H9 (cell line): ENCODE measurements at regions not wholly inside any gene's neighbourhood (a gene's known extent, or its start where the extent isn't known, plus 50 kb on each side); places are given as distances from the start of the nearest gene placed in this dataset.

Source experiments
- DNase-seq: peaks from one replicate; pipeline ENCODE4 v3.0.0-alpha.2; 2017
- H2AFZ ChIP-seq: one replicate; pipeline ENCODE4 v1.6.1; 2013; ENCODE audit warnings: mild to moderate bottlenecking, low read length, control low read depth, moderate library complexity
- H2AK5ac ChIP-seq: 2 replicates; pipeline ENCODE4 v1.6.1; 2013; ENCODE audit warnings: low read length, control low read depth, mixed read lengths; ENCODE audit not compliant: insufficient read length
- H2BK120ac ChIP-seq: one replicate; pipeline ENCODE4 v1.6.1; 2013; ENCODE audit warnings: low read depth, mild to moderate bottlenecking, low read length, control low read depth, inconsistent platforms; ENCODE audit not compliant: poor library complexity, severe bottlenecking
- H2BK12ac ChIP-seq: 2 replicates; pipeline ENCODE4 v1.6.1; 2013; ENCODE audit warnings: low read length, control low read depth, mixed read lengths, low read depth; ENCODE audit not compliant: insufficient read length
- H2BK15ac ChIP-seq: 2 replicates; pipeline ENCODE4 v1.6.1; 2013; ENCODE audit warnings: low read depth, low read length, control low read depth
- H2BK20ac ChIP-seq: one replicate; pipeline ENCODE4 v1.6.1; 2013; ENCODE audit warnings: low read depth, mild to moderate bottlenecking, low read length, control low read depth, inconsistent platforms; ENCODE audit not compliant: poor library complexity, severe bottlenecking
- H2BK5ac ChIP-seq: 2 replicates; pipeline ENCODE4 v1.6.1; 2013; ENCODE audit warnings: low read length, control low read depth, mixed read lengths; ENCODE audit not compliant: insufficient read length
- H3K14ac ChIP-seq: 2 replicates; pipeline ENCODE4 v1.6.1; 2013; ENCODE audit warnings: low read length, control low read depth; ENCODE audit not compliant: insufficient read depth
- H3K18ac ChIP-seq: 2 replicates; pipeline ENCODE4 v1.6.1; 2013; ENCODE audit warnings: low read depth, mild to moderate bottlenecking, mixed read lengths, low read length, control low read depth; ENCODE audit not compliant: insufficient read length
- H3K23ac ChIP-seq: 2 replicates; pipeline ENCODE4 v1.6.1; 2013; ENCODE audit warnings: low read length, control low read depth, mixed read lengths, low read depth; ENCODE audit not compliant: insufficient read length
- H3K23me2 ChIP-seq: 2 replicates; pipeline ENCODE4 v1.6.1; 2013; ENCODE audit warnings: low read depth, mild to moderate bottlenecking, mixed read lengths, low read length, control low read depth; ENCODE audit not compliant: insufficient read length, poor library complexity, severe bottlenecking
- H3K27ac ChIP-seq: 2 replicates; pipeline ENCODE4 v1.5.1; 2013; ENCODE audit warnings: low read length, control low read depth, mixed read lengths, low read depth; ENCODE audit not compliant: insufficient read length
- H3K27me3 ChIP-seq: 2 replicates; pipeline ENCODE4 v1.6.1; 2013; ENCODE audit warnings: low read length, control low read depth, inconsistent platforms; ENCODE audit not compliant: insufficient read depth
- H3K4ac ChIP-seq: 2 replicates; pipeline ENCODE4 v1.6.1; 2013; ENCODE audit warnings: low read depth, mild to moderate bottlenecking, control low read depth, inconsistent platforms, low read length, moderate library complexity
- H3K4me1 ChIP-seq: 2 replicates; pipeline ENCODE4 v1.6.1; 2013; ENCODE audit warnings: low read length, control low read depth, inconsistent platforms; ENCODE audit not compliant: insufficient read depth
- H3K4me2 ChIP-seq: 2 replicates; pipeline ENCODE4 v1.6.1; 2013; ENCODE audit warnings: low read length, control low read depth, mixed read lengths; ENCODE audit not compliant: insufficient read length, insufficient read depth
- H3K56ac ChIP-seq: 2 replicates; pipeline ENCODE4 v1.6.1; 2013; ENCODE audit warnings: low read depth, mild to moderate bottlenecking, mixed read lengths, low read length, control low read depth; ENCODE audit not compliant: insufficient read length
- H3K79me1 ChIP-seq: 2 replicates; pipeline ENCODE4 v1.6.1; 2013; ENCODE audit warnings: low read depth, mild to moderate bottlenecking, moderate library complexity, low read length, control low read depth, inconsistent platforms; ENCODE audit not compliant: insufficient read depth, poor library complexity, severe bottlenecking
- H3K79me2 ChIP-seq: 2 replicates; pipeline ENCODE4 v1.6.1; 2013; ENCODE audit warnings: low read length, control low read depth, inconsistent platforms; ENCODE audit not compliant: insufficient read depth
- H3K9ac ChIP-seq: 2 replicates; pipeline ENCODE4 v1.6.1; 2013; ENCODE audit warnings: low read length, control low read depth, mixed read lengths; ENCODE audit not compliant: insufficient read length; ENCODE audit errors: extremely low read depth
- H3K9me3 ChIP-seq: one replicate; pipeline ENCODE4 v1.6.1; 2013; ENCODE audit warnings: low read depth, low read length, inconsistent platforms; ENCODE audit not compliant: control insufficient read depth
- H3T11ph ChIP-seq: one replicate; pipeline ENCODE4 v1.6.1; 2013; ENCODE audit warnings: mild to moderate bottlenecking, low read length, control low read depth, inconsistent platforms
- H4K20me1 ChIP-seq: one replicate; pipeline ENCODE4 v1.6.1; 2013; ENCODE audit not compliant: control insufficient read depth, insufficient read length, insufficient read depth
- H4K5ac ChIP-seq: 2 replicates; pipeline ENCODE4 v1.6.1; 2013; ENCODE audit warnings: low read depth, mild to moderate bottlenecking, mixed read lengths, low read length, control low read depth; ENCODE audit not compliant: insufficient read length
- H4K8ac ChIP-seq: replicated peaks from 2 replicates; pipeline ENCODE4 v1.6.1; 2013; ENCODE audit warnings: low read length, control low read depth, mixed read lengths, low read depth; ENCODE audit not compliant: insufficient read length
- H4K91ac ChIP-seq: 2 replicates; pipeline ENCODE4 v1.6.1; 2013; ENCODE audit warnings: low read depth, mild to moderate bottlenecking, moderate library complexity, mixed read lengths, low read length, control low read depth; ENCODE audit not compliant: insufficient read length
- H3K27ac Mint-ChIP-seq, 3 experiments: 2 replicates in 2 of 3; 3 replicates in 1 of 3; pipeline ENCODE4 v1.8.0; 2020 to 2021; ENCODE audit warnings: mixed read lengths in 3 of 3, mild to moderate bottlenecking in 1 of 3, moderate library complexity in 1 of 3
- H3K27me3 Mint-ChIP-seq: 2 replicates; pipeline ENCODE4 v1.8.0; 2021; ENCODE audit warnings: low read depth, mild to moderate bottlenecking, moderate library complexity, mixed read lengths
- H3K36me3 Mint-ChIP-seq, 3 experiments: 2 replicates in 2 of 3; 3 replicates in 1 of 3; pipeline ENCODE4 v1.8.0; 2020 to 2021; ENCODE audit warnings: low read depth in 3 of 3, mixed read lengths in 3 of 3; ENCODE audit not compliant: insufficient read depth in 1 of 3
- H3K4me1 Mint-ChIP-seq, 2 experiments: 2 replicates each; pipeline ENCODE4 v1.8.0; 2020; ENCODE audit warnings: mixed read lengths in 2 of 2
- H3K4me3 Mint-ChIP-seq, 2 experiments: 2 replicates in 1 of 2; 3 replicates in 1 of 2; pipeline ENCODE4 v1.8.0; 2020 to 2021; ENCODE audit warnings: mild to moderate bottlenecking in 2 of 2, mixed read lengths in 2 of 2, moderate library complexity in 1 of 2
- H3K9me3 Mint-ChIP-seq, 2 experiments: 2 replicates in 1 of 2; 3 replicates in 1 of 2; pipeline ENCODE4 v1.8.0; 2020; ENCODE audit warnings: mild to moderate bottlenecking in 2 of 2, mixed read lengths in 2 of 2, moderate library complexity in 1 of 2
- WGBS: extraction: QIAGEN DNeasy Blood & Tissue Kit; methylation state at CpG from one replicate; pipeline ENCODE4 v1.1.7; 2013; ENCODE audit warnings: missing lambda C conversion rate, low lambda C conversion rate, mixed read lengths; ENCODE audit not compliant: insufficient read length; ENCODE audit errors: extremely low coverage; 5-methylcytosine and 5-hydroxymethylcytosine counted together
- TF ChIP-seq, protein P1 (sequence below): fragments of 200-600 bp; sonication (generic); conservative IDR thresholded peaks from 3 replicates; pipeline ENCODE4 v1.8.0; 2021; ENCODE audit warnings: antibody characterized with exemption, mild to moderate bottlenecking

DNA sequence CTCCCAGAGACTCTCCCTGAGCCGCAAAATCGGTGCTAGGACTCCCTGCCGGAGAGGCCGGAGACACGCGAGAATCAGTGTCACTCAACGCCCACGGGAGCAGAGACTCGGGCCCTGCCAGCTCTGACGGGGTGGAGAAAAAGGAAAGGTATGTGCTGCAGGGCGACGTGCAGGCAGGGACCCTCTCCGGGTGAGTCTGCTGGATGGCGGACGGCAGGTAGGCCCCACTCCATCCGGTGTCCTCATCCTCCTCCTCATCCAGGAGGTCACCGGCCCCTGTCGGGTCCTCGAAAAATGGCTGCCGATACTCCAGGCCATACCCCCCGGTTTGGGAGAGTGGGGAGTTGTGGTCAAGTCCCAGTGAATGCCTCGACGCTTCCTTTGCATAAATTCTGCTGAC, 110.7 kb downstream of the PMAIP1 start:
- DNase-seq: no peak
- Histone ChIP-seq H3K23ac (no peak overlapping the region), H3K9me3 (no peaks in the 10 kb centered on the region), H3K4me2 (no peak overlapping the region), H3K27ac (no peak overlapping the region), H3K4ac (no peak overlapping the region), H2BK20ac (no peak overlapping the region), H3K23me2 (no peaks in the 10 kb centered on the region), H4K5ac (no peak overlapping the region), H3K27me3 (no peaks in the 10 kb centered on the region), H2BK15ac (no peak overlapping the region), H3K9ac (no peak overlapping the region), H3K56ac (no peak overlapping the region), H3K4me1 (no peaks in the 10 kb centered on the region), H2AFZ (no peak overlapping the region), H4K20me1 (no peaks in the 10 kb centered on the region), H3K79me1 (no peaks in the 10 kb centered on the region), H3K14ac (no peak overlapping the region), H2BK5ac (no peak overlapping the region), H4K91ac (no peak overlapping the region), H3K18ac (no peak overlapping the region), H4K8ac (no peak overlapping the region), H2BK12ac (no peak overlapping the region), H3K79me2 (no peaks in the 10 kb centered on the region), H3T11ph (no peak overlapping the region), H2AK5ac (no peak overlapping the region), H2BK120ac (no peak overlapping the region)
- Mint-ChIP-seq H3K27me3 (no peaks in the 10 kb centered on the region), H3K4me3 (no peak overlapping the region), H3K4me1 (no peaks in the 10 kb centered on the region), H3K9me3 (peaks cover 12 to 13% of the 10 kb centered on the region in 2 experiments), H3K36me3 (peaks cover 0 to 27% (median 5%) of the 10 kb centered on the region in 3 experiments; a peak in 4 of 7 replicates), H3K27ac (no peak overlapping the region)
- TF ChIP-seq, protein P1, sequence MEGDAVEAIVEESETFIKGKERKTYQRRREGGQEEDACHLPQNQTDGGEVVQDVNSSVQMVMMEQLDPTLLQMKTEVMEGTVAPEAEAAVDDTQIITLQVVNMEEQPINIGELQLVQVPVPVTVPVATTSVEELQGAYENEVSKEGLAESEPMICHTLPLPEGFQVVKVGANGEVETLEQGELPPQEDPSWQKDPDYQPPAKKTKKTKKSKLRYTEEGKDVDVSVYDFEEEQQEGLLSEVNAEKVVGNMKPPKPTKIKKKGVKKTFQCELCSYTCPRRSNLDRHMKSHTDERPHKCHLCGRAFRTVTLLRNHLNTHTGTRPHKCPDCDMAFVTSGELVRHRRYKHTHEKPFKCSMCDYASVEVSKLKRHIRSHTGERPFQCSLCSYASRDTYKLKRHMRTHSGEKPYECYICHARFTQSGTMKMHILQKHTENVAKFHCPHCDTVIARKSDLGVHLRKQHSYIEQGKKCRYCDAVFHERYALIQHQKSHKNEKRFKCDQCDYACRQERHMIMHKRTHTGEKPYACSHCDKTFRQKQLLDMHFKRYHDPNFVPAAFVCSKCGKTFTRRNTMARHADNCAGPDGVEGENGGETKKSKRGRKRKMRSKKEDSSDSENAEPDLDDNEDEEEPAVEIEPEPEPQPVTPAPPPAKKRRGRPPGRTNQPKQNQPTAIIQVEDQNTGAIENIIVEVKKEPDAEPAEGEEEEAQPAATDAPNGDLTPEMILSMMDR: no peak
- no CpG with 5 or more reads among the region's 23 CpGs for WGBS
